Stimulated activated CD4-positive, alpha-beta T cell treated with anti-CD3 and anti-CD28 coated beads, Interleukin-12 subunit alpha, Interleukin-12 subunit beta, amount 100 ng/mL, for 24 hours (primary cell): ENCODE measurements at regions not wholly inside any gene's neighbourhood (a gene's known extent, or its start where the extent isn't known, plus 50 kb on each side); places are given as distances from the start of the nearest gene placed in this dataset.

ENCODE experiments used
- DNase-seq, 2 experiments: peaks; one replicate each; pipeline ENCODE4 v3.0.0-alpha.2; 2020; ENCODE audit warnings: low read depth in 2 of 2

DNA sequence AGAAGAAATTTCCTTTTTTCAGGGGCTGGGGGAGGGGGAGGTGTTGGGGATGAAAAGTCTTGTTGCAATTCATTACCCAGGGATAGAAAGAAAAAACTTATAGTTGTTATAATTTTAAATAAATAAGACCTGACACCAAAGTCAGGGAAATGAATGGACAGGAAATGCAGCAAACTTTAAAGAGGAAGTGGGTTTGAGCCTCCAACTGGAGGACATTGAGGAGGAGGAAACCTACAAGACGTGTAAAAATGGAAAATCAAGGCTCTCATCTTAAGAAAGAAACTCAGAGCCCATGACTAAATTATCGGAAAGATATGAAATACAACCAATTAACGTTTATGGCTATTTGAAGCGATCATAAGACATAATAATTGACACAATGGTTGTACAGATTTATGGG lies 54.4 kb downstream of the NIBAN1 start:
- DNase-seq: no peak

DNA sequence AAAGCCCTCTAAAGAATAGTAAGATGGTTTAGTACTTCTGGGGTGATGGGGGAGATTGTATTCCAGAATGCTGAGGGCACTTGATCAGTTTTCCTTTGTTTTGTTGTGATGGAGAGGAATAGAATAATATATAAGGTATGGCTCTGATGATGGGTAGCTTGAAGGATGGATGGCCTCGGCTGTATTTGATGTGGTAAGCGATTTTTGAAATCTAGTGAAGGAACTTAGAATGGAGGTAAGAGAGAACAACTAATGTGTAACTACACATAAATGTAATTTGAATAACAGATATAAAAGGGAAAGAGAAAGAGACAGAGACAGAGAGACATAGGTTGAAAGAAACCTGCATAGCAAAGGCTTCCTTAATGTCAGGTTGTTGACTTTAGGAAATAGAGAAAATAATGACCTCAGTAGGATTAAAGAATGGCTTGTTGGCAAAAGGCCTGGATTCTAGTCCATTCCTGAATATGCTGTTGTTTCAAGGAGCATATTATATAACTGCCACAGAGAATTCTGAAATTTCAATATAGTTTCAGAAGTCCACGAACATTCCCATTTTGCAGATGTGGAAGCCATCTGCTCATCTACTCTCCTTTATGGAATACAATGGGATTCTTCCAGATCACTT lies 58.7 kb downstream of the NIBAN1 start:
- DNase-seq: no peak

DNA sequence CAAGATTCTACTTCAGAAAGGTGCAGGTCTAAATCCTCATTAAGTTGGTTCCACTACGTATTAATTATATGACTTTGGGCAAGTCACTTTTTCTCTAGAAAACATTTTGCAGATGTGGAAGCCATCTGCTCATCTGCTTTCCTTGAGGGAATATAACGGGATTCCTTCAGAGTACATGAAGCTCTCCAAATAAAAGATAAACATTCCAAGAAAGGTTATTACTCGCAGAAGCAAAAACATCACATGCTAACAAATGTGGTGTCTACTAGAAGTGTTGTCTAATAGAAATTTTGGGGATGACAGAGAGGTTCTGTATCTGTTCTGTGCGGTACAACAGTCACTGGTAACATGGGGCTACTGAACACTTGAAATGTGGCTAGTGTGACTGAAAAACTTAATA lies 60.2 kb downstream of the NIBAN1 start:
- DNase-seq: no peak

DNA sequence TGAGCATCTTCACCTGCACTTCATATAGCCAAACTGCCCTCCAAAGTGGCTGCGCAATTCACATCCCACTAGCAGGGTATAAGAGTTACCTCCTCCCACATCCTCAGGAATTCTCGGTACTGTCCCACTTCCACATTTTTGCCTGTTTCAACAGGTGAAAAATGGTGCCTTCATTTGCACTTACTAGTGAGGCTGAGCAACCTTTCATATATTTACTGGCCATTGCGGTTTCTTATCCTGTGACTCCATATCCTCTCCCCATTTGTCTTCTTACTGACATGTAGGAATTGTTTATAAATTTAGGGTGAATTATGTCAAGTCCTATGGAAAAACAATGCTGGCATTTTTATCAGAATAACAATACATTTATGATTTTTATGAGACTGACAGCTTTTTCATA lies 61.9 kb downstream of the NIBAN1 start:
- DNase-seq: no peak

DNA sequence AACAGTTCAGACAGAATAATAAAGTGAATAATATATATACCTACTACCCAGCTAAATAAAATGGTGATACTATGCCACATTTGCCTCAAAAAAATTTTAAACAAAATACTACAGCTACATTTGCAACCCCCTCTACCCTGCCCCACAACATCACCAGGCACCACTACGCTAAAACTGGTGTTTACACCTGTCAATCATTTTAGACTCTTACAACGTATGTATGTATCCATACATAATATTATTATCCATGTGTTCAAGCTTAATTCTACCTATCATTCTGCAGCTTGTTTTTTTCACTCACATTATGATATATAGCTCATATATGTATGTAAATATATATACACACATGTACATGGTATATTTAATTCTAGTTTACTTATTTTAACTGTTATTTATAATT lies 62.5 kb downstream of the NIBAN1 start:
- no peak for DNase-seq

DNA sequence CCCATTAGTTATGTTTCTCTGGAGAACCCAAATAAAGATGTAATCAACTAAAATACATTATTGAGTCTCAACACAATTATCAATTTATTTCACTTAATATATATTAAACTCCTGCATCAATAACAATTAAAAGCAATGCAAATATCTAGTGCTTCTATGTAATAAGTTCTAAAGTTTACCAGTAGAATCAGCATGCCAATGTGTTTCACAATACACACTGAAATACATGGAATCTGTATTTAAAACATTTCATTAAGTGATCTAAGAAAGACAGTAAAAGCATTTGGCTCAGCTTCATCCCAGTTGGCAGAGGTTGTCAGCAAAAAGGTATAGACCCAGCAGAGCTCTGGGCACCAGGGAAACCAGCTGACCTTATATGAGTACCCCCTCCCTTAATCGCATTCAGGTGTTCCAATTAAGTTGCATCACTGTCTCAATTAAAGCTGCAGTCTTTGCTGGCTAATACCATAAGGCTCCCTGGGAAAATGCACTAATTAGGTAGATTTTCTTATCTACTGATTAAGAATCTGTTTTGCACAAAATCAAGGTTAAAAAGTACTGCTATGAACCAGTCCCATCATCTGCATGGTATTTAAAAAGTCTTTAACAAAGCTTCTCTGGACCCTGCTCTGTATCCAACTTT lies 63.1 kb downstream of the NIBAN1 start:
- no peak for DNase-seq

DNA sequence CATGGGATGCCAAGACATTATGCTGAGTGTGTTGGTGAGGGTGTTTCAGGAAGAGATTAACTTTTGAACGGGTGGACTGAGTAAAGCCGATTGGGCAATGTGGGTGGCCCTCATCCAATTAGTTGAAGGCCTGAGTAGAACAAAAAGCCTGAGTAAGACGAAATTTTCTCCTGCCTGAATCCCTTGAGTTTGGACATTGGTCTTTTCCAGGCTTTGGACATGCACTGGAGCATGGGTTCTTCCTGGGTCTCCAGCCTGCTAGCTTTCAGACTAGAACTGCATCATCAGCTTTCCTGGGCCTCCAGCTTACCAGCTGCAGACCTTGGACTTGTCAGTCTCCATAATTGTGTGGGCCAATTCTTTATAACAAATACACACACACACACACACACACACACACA lies 63.6 kb downstream of the NIBAN1 start:
- DNase-seq: no peak

DNA sequence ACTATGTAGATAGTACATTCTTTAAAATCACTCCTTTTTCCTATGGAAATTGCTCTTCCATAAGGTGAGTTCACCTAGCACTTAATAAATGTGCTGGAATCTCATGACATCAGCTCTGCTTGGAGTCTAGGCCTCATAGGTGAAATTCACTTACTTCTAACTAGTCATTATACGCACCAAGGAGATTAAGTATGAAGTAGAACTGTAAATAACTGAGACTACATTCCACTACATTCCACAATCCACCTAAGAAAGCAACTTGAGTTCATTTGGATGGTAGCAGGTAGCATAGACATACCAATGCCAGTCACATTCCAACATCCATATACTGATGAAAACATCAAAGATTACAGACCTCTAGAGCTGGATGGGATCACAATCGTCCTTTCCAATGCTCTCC lies 64.3 kb downstream of the NIBAN1 start:
- DNase-seq: no peak

DNA sequence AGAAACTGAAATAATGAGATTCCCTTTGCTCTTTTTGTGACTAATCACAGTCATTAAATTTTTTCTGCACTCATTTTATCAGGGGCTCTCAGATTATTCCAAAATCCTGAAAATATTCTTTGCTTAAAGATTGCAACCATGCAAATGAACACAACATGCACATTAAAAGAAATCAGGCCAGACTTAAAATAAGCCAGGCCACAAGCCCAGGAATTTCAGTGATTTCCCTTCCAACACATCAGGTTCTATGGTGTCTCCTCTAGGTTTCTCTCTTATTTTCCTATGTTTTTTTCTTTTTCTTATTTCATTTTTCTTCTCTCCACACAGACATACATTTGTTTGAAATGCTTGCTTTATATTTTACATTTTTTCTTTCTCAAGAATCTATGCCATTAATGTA lies 65.3 kb downstream of the NIBAN1 start:
- DNase-seq: no peak

DNA sequence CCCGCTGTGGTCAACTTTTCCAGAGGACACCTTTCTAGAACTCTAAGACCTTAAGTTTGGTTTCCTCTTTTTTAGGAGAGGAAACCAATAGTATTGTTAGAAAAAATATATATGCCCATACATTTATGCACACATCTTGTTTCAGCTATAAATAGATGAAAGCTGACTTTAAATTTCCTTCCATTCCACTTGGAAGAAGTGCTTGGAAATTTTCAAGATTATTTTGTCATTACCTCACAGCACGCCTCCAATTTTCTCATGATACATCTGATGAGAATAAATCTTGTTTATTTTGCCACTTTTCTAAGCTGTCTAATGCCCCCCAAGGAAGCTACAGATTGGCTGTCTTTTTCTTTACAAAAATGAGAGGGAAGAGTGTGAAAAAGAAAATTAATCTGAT lies 65.8 kb downstream of the NIBAN1 start:
- no peak for DNase-seq

DNA sequence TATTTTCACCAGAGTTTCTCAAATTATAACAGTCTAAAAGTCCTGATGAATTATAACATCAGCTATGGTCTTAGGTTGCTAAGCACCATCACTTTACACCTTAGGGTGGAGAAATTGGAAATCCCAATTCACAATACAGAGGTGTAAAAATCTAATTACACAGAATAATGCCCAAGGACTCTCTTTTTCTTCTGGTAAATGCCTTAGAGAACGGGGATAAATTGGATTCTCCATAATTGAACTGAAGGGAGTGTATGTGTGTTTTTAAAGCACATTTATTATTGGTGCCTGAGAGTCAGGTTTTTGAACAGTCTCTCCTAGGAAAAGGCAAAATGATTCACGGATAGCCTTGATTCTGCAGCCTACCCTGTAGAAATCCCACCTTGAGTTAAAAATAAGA lies 66.8 kb downstream of the NIBAN1 start:
- no peak for DNase-seq

DNA sequence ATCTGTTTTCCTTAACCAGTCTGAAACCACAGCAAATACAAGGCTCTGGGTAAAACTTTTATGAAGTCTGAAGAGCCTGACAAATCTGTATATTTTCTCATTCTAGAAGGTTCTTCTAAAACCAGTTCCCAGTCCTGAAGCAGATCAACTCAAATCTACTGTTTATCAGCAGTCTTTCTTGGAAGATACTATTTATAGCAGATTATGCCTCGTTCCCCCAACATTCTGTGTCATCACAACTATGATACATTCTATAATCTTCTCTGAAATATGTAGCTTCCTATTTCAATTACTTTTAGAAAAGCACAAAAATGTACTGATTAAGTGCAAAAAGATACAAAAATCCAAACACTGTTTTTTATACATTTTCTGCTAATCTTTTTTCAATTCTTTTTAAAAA lies 67.5 kb downstream of the NIBAN1 start:
- DNase-seq: no peak

DNA sequence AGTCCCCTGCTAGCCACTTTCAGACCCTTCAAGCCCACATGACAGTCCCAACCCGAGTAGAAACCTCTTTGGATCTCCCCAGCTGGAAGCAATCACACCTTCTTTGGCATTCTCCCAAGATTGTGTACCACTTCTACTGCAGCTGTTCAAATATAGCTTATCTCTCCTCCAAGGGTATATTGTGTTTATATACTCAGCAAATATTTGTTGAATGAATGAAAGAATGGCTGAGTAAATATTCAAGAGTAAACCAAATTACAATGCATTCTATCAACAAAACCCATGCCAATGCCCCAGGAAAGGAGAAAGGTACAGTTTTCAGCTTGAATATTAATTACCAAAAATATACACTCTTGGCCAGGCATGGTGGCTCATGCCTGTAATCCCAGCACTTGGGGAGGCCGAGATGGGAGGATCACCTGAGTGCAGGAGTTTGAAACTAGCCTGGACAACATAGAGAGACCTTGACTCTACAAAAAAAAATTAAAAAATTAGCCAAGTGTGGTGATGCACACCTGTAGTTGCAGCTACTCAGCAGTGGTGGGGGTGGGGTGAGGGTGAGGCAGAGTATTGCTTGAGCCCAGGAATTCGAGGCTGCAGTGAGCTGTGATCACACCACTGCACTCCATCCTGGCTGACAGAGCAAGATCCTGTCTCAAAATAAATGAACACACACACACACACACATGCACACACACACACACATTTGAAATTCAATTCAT lies 68.5 kb downstream of the NIBAN1 start:
- DNase-seq: no peak

DNA sequence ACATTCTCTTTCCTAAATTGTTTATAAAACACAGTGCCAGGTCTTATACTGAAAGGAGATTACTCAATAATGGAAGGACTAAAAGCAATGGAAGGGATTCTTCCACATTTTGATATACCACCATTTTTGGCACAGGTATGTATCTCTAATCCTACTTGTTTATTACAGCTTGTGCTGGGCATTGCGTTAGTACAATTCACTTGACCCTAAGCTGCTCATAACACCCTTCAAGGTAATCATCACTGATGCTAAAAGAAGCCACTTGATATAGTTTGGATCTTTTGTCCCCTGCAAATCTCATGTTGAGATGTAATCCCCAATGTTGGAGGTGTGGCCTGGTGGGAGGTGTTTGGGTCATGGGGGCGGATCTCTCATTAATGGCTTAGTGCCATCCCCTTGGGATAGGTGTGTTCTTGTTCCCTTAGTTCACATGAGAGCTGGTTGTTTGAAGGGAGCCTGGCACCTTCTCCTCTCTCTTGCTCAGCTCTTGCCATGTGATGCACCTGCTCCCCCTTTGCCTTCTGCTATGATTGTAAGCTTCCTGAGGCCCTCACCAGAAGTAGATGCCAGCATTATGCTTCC lies 71.1 kb downstream of the NIBAN1 start:
- no peak for DNase-seq

DNA sequence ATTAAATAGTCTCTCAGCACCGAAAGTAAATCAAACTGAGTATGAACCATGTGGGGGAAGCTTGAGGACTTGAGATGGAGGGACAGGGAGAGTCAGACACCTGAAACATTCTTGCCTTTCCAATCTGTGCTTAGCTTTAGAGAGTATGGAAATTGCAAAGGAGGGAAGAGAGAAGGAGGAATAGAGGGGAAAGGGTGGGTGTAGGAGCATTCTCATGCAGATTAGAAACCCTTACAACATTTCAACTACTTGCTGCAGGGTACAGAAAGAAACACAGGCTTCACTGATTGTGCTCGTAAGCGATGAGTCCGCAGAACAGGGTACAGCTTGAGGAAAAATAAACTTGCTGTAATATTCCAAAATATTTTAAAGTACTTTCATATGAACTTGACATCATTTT lies 73.8 kb downstream of the NIBAN1 start:
- no peak for DNase-seq

DNA sequence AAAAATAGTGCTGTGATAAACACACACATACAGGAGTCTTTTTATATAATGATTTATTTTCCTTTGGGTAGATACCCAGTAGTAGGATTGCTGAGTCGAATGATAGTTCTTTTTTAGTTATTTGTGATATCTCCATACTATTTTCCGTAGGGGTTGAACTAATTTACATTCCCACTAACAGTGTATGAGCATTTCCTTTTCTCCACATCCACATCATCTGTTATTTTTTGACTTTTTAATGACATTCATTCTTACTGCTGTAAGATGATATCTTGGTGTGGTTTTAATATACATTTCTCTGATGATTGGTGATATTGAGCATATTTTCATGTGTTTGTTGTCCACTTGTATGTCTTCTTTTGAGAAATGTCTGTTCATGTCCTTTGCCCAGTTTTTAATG lies 78.3 kb downstream of the NIBAN1 start:
- DNase-seq: no peak

DNA sequence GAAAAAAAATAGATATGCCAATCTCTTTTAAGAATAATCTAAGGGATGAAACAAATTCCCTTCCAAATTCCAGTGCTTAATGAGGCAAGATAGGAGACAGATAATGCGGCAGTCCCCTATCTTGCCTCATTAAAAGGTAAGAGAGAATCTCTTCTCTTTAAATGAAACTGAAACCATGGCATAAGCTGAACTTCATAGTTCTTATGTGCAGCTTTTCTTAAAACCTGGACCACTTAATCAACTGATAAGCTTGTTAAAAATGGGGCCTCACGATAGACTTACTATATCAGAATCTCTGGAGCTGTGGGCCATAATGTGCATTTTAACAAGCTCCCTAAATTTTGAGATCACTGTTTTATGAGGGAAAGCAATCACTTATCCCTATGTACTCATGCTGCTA lies 79.2 kb downstream of the NIBAN1 start:
- DNase-seq: no peak

DNA sequence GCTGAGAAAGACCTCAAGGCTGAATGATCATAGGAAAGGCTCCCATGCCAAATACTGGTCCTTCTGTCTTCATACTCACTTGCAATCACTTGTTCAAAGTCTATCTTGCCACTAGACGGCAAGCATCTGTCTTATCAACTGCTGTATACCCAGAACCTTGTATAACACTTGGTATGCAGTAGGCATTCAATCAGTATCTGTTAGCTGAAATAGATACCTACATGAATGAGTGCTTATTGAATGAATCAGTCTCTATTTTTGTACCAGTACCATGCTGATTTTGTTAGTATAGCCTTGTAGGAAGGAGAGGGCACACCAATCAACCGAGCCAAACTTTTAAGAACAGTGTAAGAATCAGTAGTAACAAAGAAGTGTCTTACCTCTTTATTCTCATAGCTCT lies 80.6 kb downstream of the NIBAN1 start:
- no peak for DNase-seq

DNA sequence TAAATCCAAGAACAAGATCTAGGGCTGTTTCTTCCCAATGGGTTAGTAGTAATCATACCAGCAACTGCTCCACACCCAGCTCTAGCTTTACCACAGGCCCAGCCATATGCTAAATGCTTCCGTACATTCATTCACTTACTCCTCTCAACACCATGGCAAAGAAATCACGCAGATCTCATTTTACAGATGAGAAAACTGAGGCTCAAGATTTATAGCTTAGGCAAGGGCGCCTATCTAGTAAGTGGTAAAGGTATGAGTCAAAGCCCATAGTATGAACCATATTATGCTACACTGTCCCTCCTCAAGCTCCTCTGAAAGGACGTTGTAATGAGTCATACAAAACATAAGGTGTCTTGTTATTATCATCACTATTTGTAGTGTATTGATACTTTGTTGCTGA lies 82.2 kb downstream of the NIBAN1 start:
- no peak for DNase-seq

DNA sequence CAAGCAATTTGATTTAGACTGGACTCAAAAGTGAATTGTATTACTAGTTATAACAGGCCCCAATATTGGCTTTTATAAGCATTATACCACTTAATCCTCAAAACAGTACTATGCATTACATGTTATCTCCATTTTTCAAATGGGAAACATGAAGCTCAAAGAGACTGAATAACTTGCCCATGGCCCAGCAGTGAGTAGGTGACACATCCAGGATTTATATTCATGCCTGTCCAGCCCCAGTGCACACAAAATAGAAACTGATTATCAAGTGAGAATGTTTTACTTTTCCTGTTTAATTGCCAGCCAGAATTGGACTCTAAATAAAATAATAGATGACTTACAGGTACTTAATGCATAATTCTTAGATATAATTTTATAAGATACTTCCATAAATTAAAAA lies 82.9 kb downstream of the NIBAN1 start:
- DNase-seq: no peak

DNA sequence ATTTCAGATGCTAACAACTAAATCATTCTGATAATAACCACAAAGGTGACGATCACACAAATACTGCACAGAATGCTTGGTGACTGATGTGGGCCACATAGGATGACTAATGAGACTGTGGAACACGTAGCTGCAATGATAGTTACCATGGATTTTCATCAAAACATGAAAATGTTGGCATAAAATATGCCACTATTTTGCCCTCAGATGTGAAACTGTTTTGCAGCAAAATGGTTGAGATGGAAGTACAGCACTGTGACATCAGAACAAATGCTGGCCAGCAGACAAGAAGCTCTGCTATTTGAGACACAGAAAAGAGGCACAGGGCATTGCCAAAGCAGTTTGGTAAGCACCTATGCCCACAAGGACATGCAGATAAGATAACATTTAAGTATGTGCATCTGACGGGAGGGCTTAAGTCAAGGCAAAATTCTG lies 83.8 kb downstream of the NIBAN1 start:
- no peak for DNase-seq

DNA sequence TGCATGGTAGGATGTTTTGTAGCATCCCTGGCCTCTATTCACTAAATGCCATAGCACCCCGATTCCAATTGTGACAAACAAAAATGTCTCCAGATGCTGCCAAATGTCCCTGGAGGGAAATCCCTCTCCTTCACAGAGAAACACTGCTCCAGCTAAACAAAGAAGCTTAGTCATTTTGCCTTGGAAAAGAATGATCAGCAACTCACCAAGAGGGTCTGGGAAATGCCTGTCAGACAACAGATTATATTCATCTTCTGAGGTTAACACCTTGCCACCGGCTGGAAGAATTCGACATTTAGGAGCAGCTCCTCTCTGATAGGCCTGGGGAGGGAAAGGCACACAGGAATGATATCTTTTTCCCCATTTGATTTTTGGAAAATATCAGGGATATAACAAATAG lies 84.4 kb downstream of the NIBAN1 start:
- no peak for DNase-seq

DNA sequence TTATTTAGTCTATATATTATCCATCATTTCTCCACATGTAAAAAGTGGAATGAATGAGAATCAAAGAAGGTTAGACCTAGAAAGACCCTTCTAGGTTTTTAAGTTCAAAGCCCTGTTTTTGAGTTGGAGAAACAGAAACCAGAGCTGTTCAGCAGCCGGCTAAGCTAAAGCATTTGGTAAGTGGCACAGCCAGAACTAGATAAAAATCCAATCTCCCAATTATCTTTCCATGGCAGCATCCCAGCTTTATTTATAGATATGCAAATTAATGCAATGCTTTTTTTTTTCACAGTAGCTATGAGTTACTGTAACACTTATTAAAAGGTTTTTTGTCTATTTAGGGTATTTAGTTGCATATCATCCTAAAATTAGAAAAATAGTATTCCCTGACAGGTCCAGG lies 85.1 kb downstream of the NIBAN1 start:
- DNase-seq: no peak
